SU-DHL-6 (cell line): ENCODE measurements at regions not wholly inside any gene's neighbourhood (a gene's known extent, or its start where the extent isn't known, plus 50 kb on each side); places are given as distances from the start of the nearest gene placed in this dataset.

Experiments used
- H2AFZ ChIP-seq: fragments of 200-600 bp; sonication (generic); 2 replicates; pipeline ENCODE4 v1.6.1; 2014; ENCODE audit warnings: low read depth, mild to moderate bottlenecking, moderate library complexity, mixed read lengths, antibody characterized with exemption, low read length; ENCODE audit not compliant: severe bottlenecking
- H3F3A ChIP-seq: fragments of 200-600 bp; shearing (Covaris generic); 2 replicates; pipeline ENCODE4 v1.6.0; 2016; ENCODE audit warnings: antibody characterized with exemption, mild to moderate bottlenecking; ENCODE audit not compliant: insufficient read depth
- H3K27ac ChIP-seq: fragments of 200-600 bp; sonication (generic); 2 replicates; pipeline ENCODE4 v1.5.1; 2016; ENCODE audit warnings: low read depth, mild to moderate bottlenecking, low read length, moderate library complexity, mixed read lengths
- H3K27me3 ChIP-seq: fragments of 200-600 bp; sonication (generic), shearing (Covaris generic); 2 replicates; pipeline ENCODE4 v1.6.0; 2014; ENCODE audit warnings: mild to moderate bottlenecking, low read length
- H3K36me3 ChIP-seq: fragments of 200-600 bp; sonication (generic); 2 replicates; pipeline ENCODE4 v1.6.1; 2014; ENCODE audit warnings: mild to moderate bottlenecking, low read length, mixed read lengths
- H3K4me2 ChIP-seq: fragments of 300-600, 200-600 bp; shearing (Covaris generic), sonication (generic); 2 replicates; pipeline ENCODE4 v1.6.0; 2014; ENCODE audit warnings: low read length, low read depth, mild to moderate bottlenecking; ENCODE audit not compliant: poor library complexity, severe bottlenecking
- H3K4me3 ChIP-seq: fragments of 200-600 bp; sonication (generic); 2 replicates; pipeline ENCODE4 v1.5.1; 2014; ENCODE audit warnings: antibody characterized with exemption, low read length, mild to moderate bottlenecking, mixed read lengths; ENCODE audit not compliant: insufficient read depth, poor library complexity, severe bottlenecking
- H3K79me2 ChIP-seq: fragments of 200-600 bp; sonication (generic); 2 replicates; pipeline ENCODE4 v1.6.1; 2014; ENCODE audit warnings: mild to moderate bottlenecking, low read length, moderate library complexity; ENCODE audit not compliant: insufficient read depth
- H3K9ac ChIP-seq: fragments of 200-600 bp; sonication (generic); 2 replicates; pipeline ENCODE4 v1.7.0; 2014; ENCODE audit warnings: mild to moderate bottlenecking, low read length
- H3K9me2 ChIP-seq: fragments of 200-600 bp; sonication (generic); replicated peaks from 2 replicates; pipeline ENCODE4 v1.6.1; 2014; ENCODE audit warnings: low read length; ENCODE audit not compliant: insufficient read depth
- H3K9me3 ChIP-seq: fragments of 200-600 bp; sonication (generic); 2 replicates; pipeline ENCODE4 v1.6.1; 2014; ENCODE audit warnings: low read length, mixed read lengths; ENCODE audit not compliant: insufficient read depth
- H4K20me1 ChIP-seq: fragments of 200-600 bp; sonication (generic); 2 replicates; pipeline ENCODE4 v1.6.1; 2014; ENCODE audit warnings: low read depth, mild to moderate bottlenecking, antibody characterized with exemption, low read length, moderate library complexity, mixed read lengths
- EZH2phosphoT487 ChIP-seq: fragments of 200-600 bp; sonication (generic), shearing (Covaris generic); conservative IDR thresholded peaks from 2 replicates; pipeline ENCODE4 v1.6.1; 2018; ENCODE audit warnings: mild to moderate bottlenecking, antibody characterized with exemption, low read length, moderate library complexity, mixed read lengths
- TF ChIP-seq, protein P1 (sequence below): fragments of 200-600 bp; sonication (generic); IDR thresholded peaks from one replicate; pipeline ENCODE4 v1.5.1; 2017; ENCODE audit warnings: antibody characterized with exemption, mild to moderate bottlenecking, low read length, moderate library complexity; ENCODE audit not compliant: insufficient read depth, poor library complexity, severe bottlenecking

DNA sequence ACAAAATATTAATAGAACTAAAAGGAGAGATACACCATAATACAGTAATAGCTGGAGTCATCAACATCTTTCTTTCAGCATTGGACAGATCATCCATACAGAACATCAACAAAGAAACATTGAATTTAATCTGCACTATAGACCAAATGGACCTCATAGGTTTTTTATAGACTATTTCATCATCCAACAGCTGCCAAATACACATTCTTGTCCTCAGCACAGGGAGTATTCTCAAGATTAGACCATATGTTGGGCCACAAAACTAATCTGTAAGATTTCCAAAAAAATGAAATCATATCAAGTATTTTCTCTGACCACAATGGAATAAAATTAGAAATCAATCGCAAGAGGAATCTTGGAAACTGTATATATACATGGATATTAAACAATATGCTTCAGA is 86.9 kb downstream of the FSCB start:
- peaks cover 13% of the 10 kb centered on the region; the same call in 1 of the 2 replicates for H3K9me3 ChIP-seq
- H3K27ac ChIP-seq: no peak overlapping the region
- no peak overlapping the region for H2AFZ ChIP-seq
- no peak overlapping the region for H3K4me2 ChIP-seq
- H3F3A ChIP-seq: no peaks in the 10 kb centered on the region
- no peaks in the 10 kb centered on the region for H3K27me3 ChIP-seq
- no peak overlapping the region for H3K4me3 ChIP-seq
- no peak for TF ChIP-seq EZH2phosphoT487
- TF ChIP-seq, protein P1, sequence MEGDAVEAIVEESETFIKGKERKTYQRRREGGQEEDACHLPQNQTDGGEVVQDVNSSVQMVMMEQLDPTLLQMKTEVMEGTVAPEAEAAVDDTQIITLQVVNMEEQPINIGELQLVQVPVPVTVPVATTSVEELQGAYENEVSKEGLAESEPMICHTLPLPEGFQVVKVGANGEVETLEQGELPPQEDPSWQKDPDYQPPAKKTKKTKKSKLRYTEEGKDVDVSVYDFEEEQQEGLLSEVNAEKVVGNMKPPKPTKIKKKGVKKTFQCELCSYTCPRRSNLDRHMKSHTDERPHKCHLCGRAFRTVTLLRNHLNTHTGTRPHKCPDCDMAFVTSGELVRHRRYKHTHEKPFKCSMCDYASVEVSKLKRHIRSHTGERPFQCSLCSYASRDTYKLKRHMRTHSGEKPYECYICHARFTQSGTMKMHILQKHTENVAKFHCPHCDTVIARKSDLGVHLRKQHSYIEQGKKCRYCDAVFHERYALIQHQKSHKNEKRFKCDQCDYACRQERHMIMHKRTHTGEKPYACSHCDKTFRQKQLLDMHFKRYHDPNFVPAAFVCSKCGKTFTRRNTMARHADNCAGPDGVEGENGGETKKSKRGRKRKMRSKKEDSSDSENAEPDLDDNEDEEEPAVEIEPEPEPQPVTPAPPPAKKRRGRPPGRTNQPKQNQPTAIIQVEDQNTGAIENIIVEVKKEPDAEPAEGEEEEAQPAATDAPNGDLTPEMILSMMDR: no peak
- no peaks in the 10 kb centered on the region for H3K9me2 ChIP-seq
- no peaks in the 10 kb centered on the region for H3K36me3 ChIP-seq
- no peaks in the 10 kb centered on the region for H4K20me1 ChIP-seq
- H3K79me2 ChIP-seq: no peaks in the 10 kb centered on the region
- H3K9ac ChIP-seq: no peak overlapping the region

DNA sequence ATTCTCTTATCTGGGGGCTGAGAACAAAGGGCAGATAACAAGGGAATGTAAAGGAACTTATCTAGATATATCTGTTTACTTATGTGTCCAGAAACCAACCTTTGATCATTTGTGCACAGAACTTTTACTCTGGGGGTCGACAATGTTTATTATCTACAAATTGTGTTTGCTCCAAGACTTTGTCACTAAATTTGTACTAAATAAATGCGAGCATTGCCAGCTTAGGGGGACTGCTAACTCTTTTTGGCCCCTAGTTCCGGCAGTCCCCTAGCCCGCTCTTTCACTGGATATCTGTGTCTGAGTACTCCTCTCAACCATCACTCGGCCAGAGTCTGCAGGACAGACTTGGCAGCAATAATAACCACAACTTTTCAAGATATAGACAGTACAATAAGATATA is 88.2 kb downstream of the FSCB start:
- Histone ChIP-seq H3K9me2 (no peaks in the 10 kb centered on the region), H3K27me3 (no peaks in the 10 kb centered on the region), H3F3A (no peaks in the 10 kb centered on the region), H3K36me3 (no peaks in the 10 kb centered on the region), H3K4me3 (no peak overlapping the region), H3K4me2 (no peak overlapping the region), H3K27ac (no peak overlapping the region), H3K9me3 (peaks cover 13% of the 10 kb centered on the region; the same call in 1 of the 2 replicates), H3K79me2 (no peaks in the 10 kb centered on the region), H4K20me1 (no peaks in the 10 kb centered on the region), H3K9ac (no peak overlapping the region), H2AFZ (no peak overlapping the region)
- TF ChIP-seq, protein P1: no peak
- no peak for TF ChIP-seq EZH2phosphoT487

DNA sequence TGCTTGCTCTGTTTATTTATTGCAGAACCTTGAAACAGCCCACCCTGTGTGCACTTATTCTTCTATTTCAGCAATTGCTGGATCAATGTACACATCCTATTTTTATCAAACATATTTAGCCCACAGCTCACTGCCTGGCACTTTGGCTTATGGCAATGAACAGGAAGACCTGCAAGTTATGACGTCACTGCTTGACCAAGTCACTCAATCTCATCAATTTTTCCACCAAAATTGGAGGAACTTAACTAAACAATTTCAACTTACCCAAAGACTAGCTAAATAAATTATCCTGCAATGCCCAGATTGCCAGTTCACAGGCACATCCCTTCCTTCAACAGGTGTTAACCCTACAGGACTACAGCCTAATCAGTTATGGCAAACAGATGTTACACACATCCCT is 89.3 kb downstream of the FSCB start:
- no peaks in the 10 kb centered on the region for H3K27me3 ChIP-seq
- no peak overlapping the region for H2AFZ ChIP-seq
- H3F3A ChIP-seq: no peaks in the 10 kb centered on the region
- H4K20me1 ChIP-seq: no peaks in the 10 kb centered on the region
- H3K79me2 ChIP-seq: no peaks in the 10 kb centered on the region
- no peaks in the 10 kb centered on the region for H3K36me3 ChIP-seq
- H3K9ac ChIP-seq: no peak overlapping the region
- H3K4me2 ChIP-seq: no peak overlapping the region
- TF ChIP-seq, protein P1: no peak
- no peak for TF ChIP-seq EZH2phosphoT487
- no peak overlapping the region for H3K27ac ChIP-seq
- no peak overlapping the region for H3K4me3 ChIP-seq
- H3K9me3 ChIP-seq: peaks cover 13% of the 10 kb centered on the region; the same call in 1 of the 2 replicates
- no peaks in the 10 kb centered on the region for H3K9me2 ChIP-seq

DNA sequence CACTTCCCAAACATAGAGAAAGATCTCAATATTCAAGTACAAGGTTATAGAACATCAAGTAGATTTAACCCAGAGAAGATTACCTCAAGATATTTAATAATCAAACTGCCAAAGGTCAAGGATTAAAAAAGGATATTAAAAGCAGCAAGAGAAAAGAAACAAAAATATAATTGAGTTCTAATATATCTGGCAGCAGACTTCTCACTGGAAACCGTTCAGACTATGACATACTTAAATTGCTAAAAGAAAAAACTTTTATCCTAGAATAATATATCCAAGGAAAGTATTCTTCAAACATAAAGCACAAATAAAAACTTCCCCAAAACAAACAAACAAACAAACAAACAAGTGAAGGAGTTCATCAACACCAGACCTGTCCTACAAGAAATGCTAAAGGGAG is 92.4 kb downstream of the FSCB start:
- Histone ChIP-seq H3K9ac (no peak overlapping the region), H3K27me3 (no peaks in the 10 kb centered on the region), H3F3A (no peaks in the 10 kb centered on the region), H3K4me2 (no peak overlapping the region), H3K79me2 (no peaks in the 10 kb centered on the region), H2AFZ (no peak overlapping the region), H4K20me1 (no peaks in the 10 kb centered on the region), H3K9me2 (no peaks in the 10 kb centered on the region), H3K9me3 (peaks cover 13% of the 10 kb centered on the region; the same call in 1 of the 2 replicates), H3K36me3 (no peaks in the 10 kb centered on the region), H3K4me3 (no peak overlapping the region), H3K27ac (no peak overlapping the region)
- TF ChIP-seq, protein P1: no peak
- no peak for TF ChIP-seq EZH2phosphoT487
